ENCODE measurements at regions not wholly inside any gene's neighbourhood (a gene's known extent, or its start where the extent isn't known, plus 50 kb on each side); places are given as distances from the start of the nearest gene placed in this dataset.
"Not testable (repeated sequence)": the region's sequence is repeated elsewhere in the genome, so short reads cannot be mapped to it uniquely, and the experiment has no call there.

DNA sequence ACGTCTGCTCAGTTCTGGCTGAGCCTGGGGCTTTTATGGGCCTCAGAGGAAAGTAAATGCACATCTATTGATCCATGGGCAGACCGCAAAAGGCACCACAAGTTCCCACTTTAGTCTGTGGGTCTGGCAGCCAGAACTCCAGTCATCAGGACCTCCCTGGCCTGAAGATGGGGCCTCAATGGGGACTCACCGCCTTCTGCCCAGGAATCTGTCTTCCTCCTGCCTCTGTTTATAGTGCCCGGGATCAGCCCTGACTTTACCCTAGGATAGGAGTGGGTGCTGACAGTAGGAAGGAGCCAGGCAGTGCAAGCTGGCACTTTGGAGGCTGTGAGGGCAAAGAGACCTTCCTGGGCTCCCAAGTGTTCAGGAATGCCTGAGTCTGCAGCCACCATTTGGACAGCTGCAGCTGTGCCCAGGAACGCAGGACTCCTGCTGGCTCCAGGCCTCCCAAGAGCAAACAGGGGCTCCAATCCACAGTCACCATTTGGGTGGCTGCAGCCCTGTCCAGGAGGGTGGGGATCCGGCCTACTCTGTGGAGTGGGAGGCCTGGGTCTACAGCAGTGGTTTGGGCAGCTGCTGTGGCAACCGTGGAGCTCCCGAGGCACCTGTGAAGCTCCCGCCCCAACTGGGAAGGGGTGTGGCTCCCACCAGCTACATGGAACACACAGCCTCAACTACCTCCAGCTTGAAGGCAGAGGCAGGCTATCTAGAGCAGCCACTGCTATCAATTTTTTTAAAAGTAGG lies 1440.9 kb upstream of the ADGRL3 start:
- no peak for DNase-seq

DNA sequence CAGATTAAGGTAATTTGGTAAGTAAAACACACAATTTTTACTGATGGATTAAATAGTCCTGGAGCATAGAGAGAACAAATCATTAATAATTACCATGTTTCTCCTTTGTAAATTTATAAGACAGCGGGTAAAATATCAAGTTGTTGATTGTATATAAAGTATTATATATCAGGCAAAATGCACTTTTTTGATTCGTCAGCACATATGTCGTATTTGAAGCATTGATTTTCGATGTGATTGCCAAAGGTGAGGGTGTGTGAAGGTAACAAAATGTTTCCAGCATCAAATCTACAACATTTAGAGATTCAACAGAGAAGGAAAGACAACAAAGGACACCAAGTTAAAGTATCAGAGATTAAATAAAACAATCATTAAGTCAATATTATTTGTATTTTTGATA lies 1437.8 kb upstream of the ADGRL3 start:
- no peak for DNase-seq

DNA sequence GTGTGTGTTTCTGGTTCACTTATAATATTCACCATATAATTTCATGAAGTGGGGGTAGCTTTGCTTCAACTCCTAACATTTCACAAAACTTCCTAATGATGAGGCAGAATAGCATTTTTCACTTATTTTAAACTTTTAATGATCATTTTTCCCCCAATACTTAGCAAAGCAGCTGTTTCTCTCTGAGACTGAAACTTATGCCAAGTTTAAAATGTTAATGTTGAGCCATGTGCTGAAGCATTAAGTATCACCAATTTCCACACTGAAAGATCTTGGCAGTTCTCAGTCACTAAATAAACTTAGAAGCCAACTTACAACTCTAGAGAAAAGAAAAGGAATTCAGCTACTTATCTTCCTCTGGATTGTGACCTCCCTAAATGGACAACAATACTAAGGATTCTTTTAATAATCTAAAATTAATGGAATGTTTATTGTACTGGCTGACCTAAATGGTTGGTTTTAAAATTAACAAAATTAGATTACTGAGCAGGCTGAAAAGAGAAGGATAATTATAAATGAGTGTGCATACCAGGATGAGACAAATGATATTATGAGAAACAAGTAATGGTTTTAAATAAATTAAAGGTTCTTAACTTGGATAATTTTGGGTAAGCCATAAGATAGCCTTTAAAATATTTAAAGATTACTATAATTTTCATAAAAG lies 1429.4 kb upstream of the ADGRL3 start:
- no peak for DNase-seq

DNA sequence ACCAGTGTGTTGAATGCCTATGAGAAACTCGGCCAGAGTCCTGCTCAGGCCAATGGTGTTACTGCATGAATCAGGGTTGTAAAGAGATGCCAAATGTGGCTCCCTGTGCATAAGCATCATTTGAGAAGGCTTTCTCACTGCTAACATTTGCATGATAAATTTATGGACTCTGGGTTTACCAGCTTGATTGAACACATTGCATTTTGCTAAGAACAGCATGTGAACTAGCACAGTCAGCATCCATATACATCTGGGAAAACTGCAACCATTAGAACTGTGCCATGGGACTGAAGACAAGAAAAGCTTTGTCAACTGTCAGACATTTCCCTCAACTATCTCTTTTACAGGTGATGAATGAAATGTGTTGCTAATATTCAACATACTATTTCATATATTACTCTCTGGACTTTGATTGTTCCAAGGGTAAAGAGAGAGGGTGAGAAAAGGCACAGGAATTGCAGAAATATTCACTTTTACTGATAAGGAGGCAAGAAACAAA lies 1427.4 kb upstream of the ADGRL3 start:
- DNase-seq = no peak

DNA sequence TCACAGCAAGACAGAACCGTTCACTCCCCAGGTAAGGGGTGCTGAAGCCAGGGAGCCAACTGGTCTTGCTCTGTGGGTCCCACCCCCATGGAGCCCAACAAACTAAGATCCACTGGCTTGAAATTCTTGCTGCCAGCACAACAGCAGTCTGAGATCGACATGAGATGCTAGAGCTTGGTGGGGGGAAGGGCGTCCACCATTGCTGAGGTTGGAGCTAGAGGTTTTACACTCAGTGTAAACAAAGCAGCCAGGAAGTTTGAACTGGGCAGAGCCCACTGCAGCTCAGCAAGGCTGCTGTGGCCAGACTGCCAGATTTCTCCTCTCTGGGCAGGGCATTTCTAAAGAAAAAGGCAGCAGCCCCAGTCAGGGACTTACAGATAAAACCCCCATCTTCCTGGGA lies 1419.9 kb upstream of the ADGRL3 start:
- DNase-seq = not testable (repeated sequence)

DNA sequence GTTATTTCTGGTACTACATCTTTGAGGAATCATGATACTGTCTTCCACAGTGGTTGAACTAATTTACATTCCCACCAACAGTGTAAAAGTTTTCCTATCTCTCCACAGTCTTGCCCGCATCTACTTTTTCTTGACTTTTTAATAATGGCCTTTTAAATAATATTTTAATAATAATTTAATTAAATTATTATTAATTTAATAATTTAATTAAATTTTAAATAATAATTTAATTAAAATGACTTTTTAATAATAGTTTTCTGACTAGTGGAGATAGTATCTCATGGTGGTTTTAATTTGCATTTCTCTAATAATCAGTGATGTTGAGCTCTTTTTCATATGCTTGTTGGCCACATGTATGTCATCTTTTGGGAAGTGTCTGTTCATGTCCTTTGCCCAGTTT lies 1395.0 kb upstream of the ADGRL3 start:
- DNase-seq = no peak

DNA sequence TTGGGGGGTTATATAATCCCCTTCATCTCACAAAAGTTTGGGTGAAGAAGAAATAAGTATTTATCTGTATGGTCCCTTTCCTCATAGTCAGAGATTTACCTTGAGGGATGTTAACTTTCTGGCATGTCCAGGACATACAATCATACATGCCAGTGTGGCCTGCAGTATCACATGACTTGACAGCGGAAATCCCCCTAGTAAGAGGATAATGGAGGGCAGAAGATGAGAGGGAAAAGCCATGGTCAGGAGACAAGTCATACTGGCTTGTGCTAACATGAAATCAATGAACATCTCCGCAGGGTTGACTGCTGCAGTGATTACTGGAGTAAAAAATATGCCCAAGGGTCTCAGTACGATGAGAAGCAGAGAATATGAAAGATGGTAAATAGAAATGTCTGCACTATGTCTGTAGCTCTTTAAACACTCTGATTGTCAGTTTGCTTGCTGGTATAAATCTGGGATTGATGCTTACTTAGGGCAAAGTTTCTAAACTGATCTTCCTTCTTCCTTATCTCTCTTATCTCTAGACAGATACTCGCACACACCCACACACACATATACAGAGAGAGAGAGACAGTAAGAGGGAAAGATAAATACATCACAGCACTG lies 1385.6 kb upstream of the ADGRL3 start:
- DNase-seq = no peak

DNA sequence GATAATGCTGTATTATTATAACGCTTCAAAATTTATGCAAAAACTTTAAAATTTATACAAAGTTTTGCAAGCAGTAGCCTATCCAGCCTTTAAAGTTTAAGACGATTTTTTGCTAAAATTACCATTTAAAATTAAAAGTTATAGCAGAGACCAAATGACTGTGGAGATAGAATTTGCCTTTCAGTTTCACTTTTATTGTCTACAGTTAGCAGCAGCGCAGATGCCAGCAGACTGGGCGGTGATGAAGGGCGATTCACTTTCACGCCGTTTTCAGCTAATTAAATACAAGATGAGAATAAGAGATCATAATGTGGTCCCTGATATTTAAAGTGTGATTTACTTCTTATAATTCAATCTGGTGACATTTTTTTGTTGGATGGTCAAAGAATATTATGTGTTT lies 1381.5 kb upstream of the ADGRL3 start:
- DNase-seq = no peak

DNA sequence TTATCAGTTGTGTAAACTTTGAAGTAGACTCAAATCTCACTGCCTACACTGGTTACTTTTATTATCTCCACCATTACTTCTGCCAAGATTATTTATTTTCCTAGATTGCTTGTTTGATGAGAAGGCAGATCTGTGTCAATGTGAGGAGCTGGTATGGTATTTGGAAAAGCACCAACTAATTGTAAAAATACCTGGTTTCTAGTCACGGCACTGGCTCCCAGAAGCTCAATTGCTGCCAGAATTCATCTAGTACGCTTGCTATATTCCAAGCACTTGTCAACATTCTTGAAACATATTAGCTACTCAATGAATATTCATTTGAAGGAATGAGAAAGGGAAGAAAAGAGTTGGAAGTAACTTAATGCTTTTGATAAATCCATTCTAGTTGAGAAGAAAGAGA lies 1376.8 kb upstream of the ADGRL3 start:
- DNase-seq = no peak

DNA sequence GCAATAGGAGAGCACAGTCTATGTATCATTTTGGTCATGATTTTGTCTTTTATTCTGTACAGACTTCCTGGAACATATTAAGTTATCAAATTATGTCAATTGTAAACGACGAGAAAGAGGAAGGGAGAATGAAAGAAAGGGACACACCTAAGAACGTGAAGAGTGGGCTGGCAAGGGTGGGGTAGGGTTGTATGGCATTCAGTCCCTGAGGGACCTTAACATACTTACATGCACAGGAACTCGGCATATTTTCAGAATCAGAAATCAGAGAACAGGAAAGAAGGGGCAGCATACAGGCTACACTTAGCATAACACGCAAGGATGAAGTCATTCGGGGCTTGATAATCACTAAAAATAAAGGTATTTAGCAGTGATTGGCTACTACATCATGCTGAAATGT lies 1375.0 kb upstream of the ADGRL3 start:
- no peak for DNase-seq

DNA sequence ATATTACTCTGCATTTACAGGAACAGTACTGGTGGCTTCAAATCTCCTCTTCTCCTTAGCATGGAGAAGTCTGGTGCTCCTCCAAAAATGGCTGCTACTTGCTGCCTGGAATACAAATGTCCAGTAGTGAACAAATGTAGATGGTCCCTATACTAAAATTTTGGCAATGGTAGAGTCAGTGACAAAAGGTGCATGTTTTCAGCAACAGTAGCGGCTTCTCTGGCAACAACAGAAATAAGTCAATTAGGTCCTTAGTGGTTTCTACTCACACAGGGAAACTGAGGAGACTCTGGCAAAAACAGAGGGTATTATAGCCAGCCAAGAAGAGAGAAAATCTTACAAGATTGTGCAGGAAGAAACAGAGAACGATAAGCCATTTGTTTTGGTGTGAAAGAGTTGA lies 1368.4 kb upstream of the ADGRL3 start:
- DNase-seq = no peak

DNA sequence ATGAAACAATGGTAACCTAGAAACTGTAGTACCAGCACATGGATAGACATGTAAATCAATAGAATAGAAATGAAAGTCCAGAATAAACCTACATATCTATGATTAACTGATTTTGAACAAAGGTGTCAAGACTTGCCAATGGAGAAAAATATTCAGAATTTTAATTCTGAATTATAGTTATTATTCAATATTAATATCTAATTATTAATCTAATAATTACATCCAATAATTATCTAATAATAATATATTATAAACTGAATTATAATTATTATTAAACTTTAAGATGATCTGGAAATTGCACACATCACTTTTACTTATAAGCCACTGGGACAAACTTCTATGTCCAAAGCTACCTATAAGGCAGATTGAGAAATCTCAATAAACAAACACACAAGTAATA lies 1365.2 kb upstream of the ADGRL3 start:
- no peak for DNase-seq

DNA sequence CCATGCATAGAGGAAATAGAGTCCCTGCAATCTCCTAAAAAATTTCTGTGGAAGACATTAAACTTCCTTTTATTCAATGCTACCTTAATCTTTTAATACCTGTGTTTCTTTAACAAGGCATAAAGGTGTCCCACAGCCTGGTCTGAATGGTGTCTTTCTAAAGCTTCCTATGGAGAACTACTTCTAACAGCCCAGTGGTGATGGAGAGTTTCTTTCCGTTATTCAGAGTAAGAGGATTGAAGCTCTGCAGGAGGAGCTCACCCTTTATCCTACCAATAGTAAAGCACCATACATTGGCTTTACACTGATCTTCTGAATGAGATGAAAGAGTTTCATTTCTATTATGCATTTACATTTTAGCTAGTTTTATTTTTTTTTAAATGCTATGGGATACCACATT lies 1362.4 kb upstream of the ADGRL3 start:
- no peak for DNase-seq

DNA sequence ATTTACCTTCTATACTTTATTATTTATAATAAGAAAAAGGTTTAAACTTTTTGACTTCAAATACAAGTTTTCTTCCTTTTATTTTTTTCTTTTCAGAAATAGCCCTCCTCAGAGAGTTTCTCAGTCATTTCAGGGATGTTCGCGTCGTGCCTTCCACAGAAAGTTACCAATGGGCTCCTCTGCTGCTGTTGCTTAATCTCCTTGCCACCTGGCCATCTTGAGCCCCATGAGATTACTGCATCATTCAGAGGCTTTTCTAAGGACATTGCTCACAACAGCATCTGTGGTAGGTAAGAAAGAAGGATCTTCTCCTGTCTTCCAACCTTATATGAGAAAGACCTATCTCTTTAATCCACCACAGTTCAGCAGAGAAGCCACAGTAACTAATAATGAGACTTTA lies 1361.9 kb upstream of the ADGRL3 start:
- DNase-seq = no peak

DNA sequence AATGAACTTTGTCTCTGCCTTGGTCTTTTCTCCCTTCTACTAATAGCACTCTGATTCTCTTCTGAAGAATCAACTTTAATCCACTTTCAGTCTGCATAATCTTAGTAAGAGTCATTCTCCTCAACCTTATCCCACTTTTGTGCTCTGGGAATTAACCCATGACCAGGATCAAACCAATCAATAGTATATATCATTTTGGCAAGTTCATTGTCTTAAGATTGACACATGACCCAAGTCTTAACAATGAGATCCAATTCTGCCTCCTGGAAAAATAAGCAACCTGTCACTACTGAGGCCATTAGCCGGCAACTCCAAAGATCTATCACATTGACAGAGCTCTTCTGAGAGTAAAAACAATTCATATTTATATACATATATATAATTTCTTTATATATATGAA lies 1358.4 kb upstream of the ADGRL3 start:
- DNase-seq = no peak

DNA sequence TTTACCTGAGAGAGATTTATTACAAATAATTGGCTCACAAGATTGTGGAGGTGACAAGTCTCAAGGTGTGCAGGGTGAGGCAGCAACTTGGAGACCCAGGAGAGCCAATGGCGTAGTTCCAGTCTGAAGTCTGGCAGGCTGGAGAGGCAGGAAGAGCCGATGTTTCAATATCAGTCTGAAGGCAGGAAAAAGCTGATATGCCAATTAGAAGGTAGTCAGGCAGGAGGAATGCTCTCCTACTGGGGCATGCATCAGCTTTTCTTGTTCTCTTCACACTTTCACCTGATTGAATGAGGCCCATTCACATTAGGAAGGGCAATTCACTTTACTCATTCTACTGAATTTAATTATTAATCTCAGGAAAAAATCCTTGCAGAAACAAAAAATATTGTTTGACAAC lies 1351.7 kb upstream of the ADGRL3 start:
- DNase-seq = no peak

DNA sequence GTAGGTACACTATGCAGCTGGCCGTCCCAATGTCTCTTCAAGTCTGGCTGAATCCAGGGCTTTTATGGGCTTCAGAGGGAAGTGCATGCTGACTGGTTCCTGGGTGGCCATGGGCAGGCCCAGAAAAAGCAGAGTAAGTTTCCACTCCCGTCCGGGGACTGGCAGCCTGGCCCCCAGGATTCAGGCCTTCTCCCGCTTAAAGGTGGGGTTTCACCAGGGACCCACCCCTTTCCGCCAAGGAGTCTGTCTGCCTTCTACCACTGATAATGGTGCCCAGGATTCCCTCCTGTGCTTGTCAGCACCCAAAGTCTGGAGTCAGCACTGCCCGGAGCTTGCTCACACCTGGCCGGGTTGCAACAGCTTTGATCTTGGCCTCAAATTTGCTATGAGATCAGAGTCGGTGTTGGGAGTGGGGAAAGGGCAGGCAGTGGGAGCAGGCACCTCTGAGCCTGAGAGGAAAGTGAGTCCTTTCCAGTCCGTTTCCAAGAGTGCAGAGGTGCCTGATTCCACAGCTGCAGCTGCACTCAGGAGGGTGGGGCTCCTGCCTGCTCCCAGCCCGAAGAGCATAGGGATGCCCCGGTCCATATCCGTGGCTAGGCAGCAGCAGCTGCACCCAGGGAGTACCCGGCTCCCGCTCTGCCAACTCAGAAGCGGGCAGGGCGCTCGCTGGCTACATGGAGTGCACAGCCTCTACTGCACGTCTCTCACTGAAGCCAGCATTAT lies 1344.3 kb upstream of the ADGRL3 start:
- DNase-seq = no peak

DNA sequence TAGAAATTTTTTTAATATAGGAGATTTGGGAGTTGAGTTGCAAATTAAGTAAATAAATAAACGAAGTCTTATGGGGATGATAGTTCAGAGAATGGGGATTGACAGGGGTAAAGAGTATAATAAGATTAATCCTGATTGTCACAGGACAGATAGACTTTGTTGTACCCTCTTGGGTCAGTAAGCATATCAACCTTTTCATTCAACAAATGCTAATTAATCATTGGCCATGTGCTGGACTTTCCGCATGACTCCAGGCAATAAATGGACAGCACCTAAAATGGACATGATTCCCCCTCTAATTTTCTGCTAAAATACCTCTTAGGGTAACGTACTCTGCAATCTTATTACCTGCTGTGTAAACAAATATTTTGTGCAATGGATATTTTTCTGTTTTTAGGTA lies 1331.1 kb upstream of the ADGRL3 start:
- no peak for DNase-seq

DNA sequence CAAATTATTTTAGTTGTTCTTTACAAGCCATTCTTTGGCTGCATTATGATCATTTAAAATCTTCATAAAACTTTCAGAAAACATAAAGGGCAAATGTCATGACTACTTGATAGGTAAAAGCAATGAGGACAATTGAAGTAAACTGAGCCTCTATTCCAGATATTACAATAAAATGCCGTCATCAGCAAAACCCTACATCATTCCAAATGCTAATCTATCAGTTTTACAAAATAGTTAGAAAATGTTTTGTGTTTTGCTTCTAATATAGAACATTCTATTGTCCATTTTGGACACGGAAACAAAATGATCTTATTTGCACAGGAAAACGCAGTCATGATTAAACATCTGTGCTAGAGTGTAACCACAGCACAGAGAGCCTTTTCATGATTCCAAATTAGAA lies 1330.6 kb upstream of the ADGRL3 start:
- DNase-seq = no peak

DNA sequence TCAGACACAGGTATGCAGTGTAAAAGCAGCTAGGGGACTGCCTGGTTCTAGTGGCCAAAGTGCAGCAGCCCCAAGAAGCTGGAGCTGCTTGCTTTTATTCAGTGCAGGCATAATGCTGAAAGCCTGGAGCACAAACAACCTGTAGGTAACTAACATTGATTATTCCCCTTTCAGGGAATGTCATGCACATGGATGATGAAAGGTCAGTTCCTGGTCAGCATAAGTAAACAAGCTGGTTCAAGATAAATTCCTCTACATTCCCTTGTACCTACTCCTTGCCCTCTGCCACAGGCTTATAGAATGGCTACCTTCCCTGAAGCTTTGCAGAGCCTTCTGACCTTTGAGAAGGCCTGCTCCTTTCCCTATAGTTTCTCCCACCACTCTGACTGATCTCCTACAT lies 1318.5 kb upstream of the ADGRL3 start:
- DNase-seq = no peak

DNA sequence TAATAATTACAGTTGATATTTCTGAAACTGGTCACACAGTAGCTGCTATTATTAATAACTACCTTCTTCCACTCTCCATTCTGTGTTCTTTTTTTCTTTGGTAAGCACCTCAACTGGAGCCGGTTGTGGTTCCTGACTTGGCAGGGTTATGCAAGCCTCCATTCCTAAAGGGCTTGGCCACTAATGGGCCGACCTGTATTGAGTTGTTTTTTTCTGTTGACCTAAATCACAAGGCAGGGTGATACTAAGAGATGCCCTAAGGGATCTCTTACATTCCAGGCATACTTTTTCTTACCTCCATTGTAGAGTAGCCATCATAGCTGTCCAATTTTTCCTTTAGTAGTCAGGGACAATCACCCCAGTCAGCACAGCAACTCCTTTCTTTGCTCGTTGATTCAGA lies 1295.8 kb upstream of the ADGRL3 start:
- DNase-seq = no peak

DNA sequence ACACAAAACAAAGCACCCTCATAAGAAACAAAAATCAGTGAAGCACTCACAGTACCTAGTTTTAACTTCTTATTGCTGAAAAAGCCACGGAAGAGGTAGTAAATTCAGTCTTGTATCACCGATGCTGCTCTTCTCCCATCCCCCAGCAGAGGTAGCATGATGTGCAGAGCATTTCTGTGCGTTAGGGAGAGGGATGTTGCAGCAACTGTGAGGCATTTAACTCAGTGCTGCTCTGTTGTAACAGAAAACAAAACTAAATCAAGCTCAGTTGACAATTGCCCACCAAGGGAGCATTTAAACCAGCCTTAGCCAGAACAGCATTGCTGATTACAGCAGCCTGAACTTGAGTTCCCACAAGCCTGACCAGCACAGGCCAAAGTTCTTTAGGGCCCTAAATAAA lies 1279.7 kb upstream of the ADGRL3 start:
- no peak for DNase-seq

DNA sequence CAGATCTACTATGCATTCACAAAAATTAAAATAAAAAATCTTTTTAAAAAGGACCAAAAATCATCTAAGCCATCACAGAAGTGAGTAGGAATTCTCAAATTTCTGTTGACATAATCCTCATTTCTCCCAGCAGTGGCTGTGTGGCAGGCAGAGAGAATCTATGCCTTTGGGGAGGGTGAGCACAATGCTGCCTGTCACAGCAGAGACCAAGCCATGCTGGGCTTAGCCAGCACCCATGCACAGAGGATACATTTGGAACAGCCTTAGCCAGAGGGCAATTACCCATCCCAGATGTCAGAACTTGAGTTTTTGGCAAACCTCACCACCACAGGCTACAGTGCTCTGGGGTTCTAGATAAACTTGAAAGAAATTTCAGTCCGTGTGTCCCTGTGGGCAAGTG lies 1274.8 kb upstream of the ADGRL3 start:
- no peak for DNase-seq

DNA sequence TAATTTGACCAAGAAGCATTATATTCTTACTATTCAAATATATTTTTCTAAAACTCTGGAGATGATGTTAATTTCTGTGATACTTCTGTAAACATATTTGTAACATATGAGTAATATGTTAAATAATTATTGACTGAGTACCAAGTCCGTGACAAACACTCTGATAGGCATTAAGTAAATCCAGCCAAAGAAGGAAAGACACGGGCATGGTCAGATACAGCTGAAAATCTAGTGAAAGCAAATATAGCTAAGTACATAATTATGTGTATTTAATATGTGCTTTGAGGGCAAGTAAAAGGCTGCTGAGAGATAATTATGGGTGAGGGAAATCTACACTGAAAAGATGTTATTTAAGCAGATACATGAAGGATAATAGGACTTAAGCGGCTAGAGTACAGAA lies 1263.6 kb upstream of the ADGRL3 start:
- DNase-seq = no peak
